Psoas muscle (tissue), 7 donors: ENCODE measurements at regions not wholly inside any gene's neighbourhood (a gene's known extent, or its start where the extent isn't known, plus 50 kb on each side); places are given as distances from the start of the nearest gene placed in this dataset.

Experiments used
- ATAC-seq, 4 donors: fragments of 200-7000 bp; cut with Tn5 transposase; one replicate each; pipeline ENCODE4 v1.9.1; 2020; ENCODE audit warnings: moderate library complexity in 3 of 4, mild to moderate bottlenecking in 2 of 4
- DNase-seq, 2 donors: peaks; one replicate each; pipeline ENCODE4 v3.0.0-alpha.2; 2020
- H3K27ac ChIP-seq: fragments of 200-600 bp; one replicate; pipeline ENCODE4 v1.8.0; 2022
- H3K27me3 ChIP-seq, 3 donors: fragments of 200-600 bp in 1 of 3; one replicate each; pipeline versions ENCODE4 v1.6.1 to v1.8.0; 2013 to 2022; ENCODE audit warnings: low read length in 2 of 3, mild to moderate bottlenecking in 2 of 3, moderate library complexity in 1 of 3; ENCODE audit not compliant: insufficient read depth in 3 of 3
- H3K36me3 ChIP-seq, 2 donors: fragments of 200-600 bp in 1 of 2; one replicate each; pipeline versions ENCODE4 v1.6.1 to v1.8.0; 2013 to 2022; ENCODE audit warnings: low read depth in 1 of 2, mild to moderate bottlenecking in 1 of 2, moderate library complexity in 1 of 2; ENCODE audit not compliant: insufficient read depth in 1 of 2
- H3K4me1 ChIP-seq: fragments of 200-600 bp; one replicate; pipeline ENCODE4 v1.8.0; 2022
- H3K4me3 ChIP-seq: fragments of 200-600 bp; one replicate; pipeline ENCODE4 v1.8.0; 2022; ENCODE audit warnings: mild to moderate bottlenecking
- H3K9me3 ChIP-seq: fragments of 200-600 bp; one replicate; pipeline ENCODE4 v1.8.0; 2022
- WGBS, 3 donors: extraction: QIAGEN DNeasy Blood & Tissue Kit; methylation state at CpG; one replicate each; pipeline versions ENCODE4 v1.1.6 to v1.1.7; 2013; 5-methylcytosine and 5-hydroxymethylcytosine counted together
- intact Hi-C, 2 donors: fragments of 100-400 bp; cut with DNase I; formaldehyde crosslinking; loops; one replicate each; pipeline versions ENCODE4 v1.11.0 to v1.14.2; 2022
- TF ChIP-seq, protein P1 (sequence below): fragments of 200-600 bp; IDR thresholded peaks from one replicate; pipeline ENCODE4 v1.8.0; 2022; ENCODE audit warnings: antibody characterized with exemption
- donor health status: healthy with polysubstance abuse.
- donor health status: DM: no; HTN: no; CAD: no; lungs with moderate emphysema.
- donor health status: Bipolar disorder and iron deficiency.
- donor health status: healthy.
- donor health status: DM: yes; HTN: yes; CAD: no.
- donor health status: DM: no; HTN: no; CAD: no.
- donor health status: DM: yes; HTN: yes; CAD: no.

- no peaks in the 10 kb centered on the region for H3K27me3 ChIP-seq
- no peak overlapping the region for H3K27ac ChIP-seq
- ATAC-seq (no peak), DNase-seq (no peak)
- H3K4me3 ChIP-seq = no peak overlapping the region
- TF ChIP-seq, protein P1, sequence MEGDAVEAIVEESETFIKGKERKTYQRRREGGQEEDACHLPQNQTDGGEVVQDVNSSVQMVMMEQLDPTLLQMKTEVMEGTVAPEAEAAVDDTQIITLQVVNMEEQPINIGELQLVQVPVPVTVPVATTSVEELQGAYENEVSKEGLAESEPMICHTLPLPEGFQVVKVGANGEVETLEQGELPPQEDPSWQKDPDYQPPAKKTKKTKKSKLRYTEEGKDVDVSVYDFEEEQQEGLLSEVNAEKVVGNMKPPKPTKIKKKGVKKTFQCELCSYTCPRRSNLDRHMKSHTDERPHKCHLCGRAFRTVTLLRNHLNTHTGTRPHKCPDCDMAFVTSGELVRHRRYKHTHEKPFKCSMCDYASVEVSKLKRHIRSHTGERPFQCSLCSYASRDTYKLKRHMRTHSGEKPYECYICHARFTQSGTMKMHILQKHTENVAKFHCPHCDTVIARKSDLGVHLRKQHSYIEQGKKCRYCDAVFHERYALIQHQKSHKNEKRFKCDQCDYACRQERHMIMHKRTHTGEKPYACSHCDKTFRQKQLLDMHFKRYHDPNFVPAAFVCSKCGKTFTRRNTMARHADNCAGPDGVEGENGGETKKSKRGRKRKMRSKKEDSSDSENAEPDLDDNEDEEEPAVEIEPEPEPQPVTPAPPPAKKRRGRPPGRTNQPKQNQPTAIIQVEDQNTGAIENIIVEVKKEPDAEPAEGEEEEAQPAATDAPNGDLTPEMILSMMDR = no peak
- intact Hi-C loops = no loop called here
- H3K4me1 ChIP-seq = no peaks in the 10 kb centered on the region
- 88 to 97% (median 89%) methylated on average over 1 of the region's 1 CpG for WGBS, 3 donors
- no peaks in the 10 kb centered on the region for H3K9me3 ChIP-seq
- no peaks in the 10 kb centered on the region for H3K36me3 ChIP-seq
These were observed 1235.0 kb upstream of the ADGRL4 start for GRCh38 chr1:80241566-80241965.

DNA sequence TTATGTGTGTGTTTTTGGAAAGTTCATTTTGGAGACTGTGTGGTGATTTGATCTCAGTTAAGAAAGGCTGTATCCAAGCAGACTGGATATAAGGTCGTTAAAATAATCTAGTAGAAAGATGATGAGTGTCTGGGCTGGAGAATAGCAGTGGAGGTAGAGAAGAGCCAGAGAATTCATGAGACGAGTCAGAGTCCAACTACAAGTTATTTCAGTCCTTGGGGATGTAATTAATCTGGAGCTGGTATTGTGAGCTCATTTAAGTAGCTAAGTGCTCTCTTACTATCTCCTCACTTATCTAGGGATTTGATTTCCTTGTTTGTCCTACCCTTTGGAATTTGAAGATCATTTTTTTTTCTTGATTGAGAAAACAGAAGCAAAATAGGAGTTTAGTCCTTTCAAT, 1219.0 kb upstream of the ADGRL4 start:
- ATAC-seq (no peak), DNase-seq (no peak)
- TF ChIP-seq, protein P1 = no peak
- no peaks in the 10 kb centered on the region for H3K27me3 ChIP-seq
- H3K36me3 ChIP-seq = no peaks in the 10 kb centered on the region
- no peak overlapping the region for H3K27ac ChIP-seq
- H3K4me1 ChIP-seq = no peaks in the 10 kb centered on the region
- H3K9me3 ChIP-seq = no peaks in the 10 kb centered on the region
- 10 to 24% (median 12%) methylated on average over 2 of the region's 2 CpGs for whole genome bisulfite sequencing, 3 donors
- no peak overlapping the region for H3K4me3 ChIP-seq
- intact Hi-C loops = no loop called here

DNA sequence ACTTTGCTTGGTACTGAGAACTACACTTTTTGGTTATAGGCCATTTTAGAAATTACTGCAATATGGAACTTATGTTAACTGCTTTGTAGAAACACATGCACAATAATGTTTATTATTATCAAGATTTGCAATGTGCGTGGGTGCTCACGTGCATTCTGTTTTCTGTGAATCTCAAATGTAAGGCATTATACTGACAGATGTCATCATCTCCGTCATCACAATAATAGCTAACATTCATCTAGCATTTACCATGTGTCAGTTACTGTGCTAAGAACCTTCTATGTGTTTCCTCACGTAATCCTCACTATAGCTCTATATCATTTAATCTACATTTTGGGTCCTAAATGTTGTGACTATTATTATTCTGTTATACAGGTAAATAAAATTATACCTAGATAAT, 1214.8 kb upstream of the ADGRL4 start:
- no peak overlapping the region for H3K27ac ChIP-seq
- intact Hi-C loops = no loop called here
- ATAC-seq = no peak
- H3K27me3 ChIP-seq = no peaks in the 10 kb centered on the region
- DNase-seq = no peak
- no peaks in the 10 kb centered on the region for H3K4me1 ChIP-seq
- H3K4me3 ChIP-seq = no peak overlapping the region
- no peaks in the 10 kb centered on the region for H3K36me3 ChIP-seq
- H3K9me3 ChIP-seq = no peaks in the 10 kb centered on the region
- TF ChIP-seq, protein P1 = no peak
- WGBS, 3 donors = 95 to 98% (median 95%) methylated on average over 4 of the region's 4 CpGs

DNA sequence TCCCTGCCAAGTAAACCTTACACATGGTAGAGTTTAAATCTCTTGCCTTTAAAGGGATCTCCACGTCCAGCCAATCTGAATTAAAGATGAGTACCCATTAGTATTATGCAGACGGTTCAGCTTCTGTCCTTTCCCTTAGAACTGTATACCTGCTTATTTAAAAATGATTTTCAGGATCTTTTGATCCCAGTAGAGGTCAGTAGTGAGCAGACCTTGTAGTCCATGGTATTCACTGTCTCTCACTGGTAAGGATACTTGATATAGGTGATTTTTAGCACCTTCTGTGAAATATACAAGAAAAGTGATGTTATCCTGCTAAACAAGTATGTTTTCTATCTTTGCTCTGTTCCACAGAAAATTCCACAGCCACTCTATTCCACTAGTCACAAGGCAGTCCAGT, 1211.6 kb upstream of the ADGRL4 start:
- intact Hi-C loops = no loop called here
- Histone ChIP-seq H3K9me3 (no peaks in the 10 kb centered on the region), H3K27me3 (no peaks in the 10 kb centered on the region), H3K4me1 (no peaks in the 10 kb centered on the region), H3K36me3 (no peaks in the 10 kb centered on the region), H3K4me3 (no peak overlapping the region), H3K27ac (no peak overlapping the region)
- TF ChIP-seq, protein P1 = peak; percentile 16
- WGBS, 3 donors = 46 to 53% (median 52%) methylated on average over 2 of the region's 2 CpGs
- DNase-seq = no peak
- ATAC-seq = peak in 1 of 4 donors; percentile 46

- Histone ChIP-seq H3K27ac (no peak overlapping the region), H3K4me1 (no peaks in the 10 kb centered on the region), H3K36me3 (no peaks in the 10 kb centered on the region), H3K9me3 (no peaks in the 10 kb centered on the region), H3K4me3 (no peak overlapping the region), H3K27me3 (no peaks in the 10 kb centered on the region)
- TF ChIP-seq, protein P1 = peak; percentile 19
- intact Hi-C loops = no loop called here
- ATAC-seq = no peak
- DNase-seq = no peak
- WGBS, 3 donors = 9 to 14% (median 9%) methylated on average over 4 of the region's 4 CpGs
These were observed 1211.0 kb upstream of the ADGRL4 start for GRCh38 chr1:80217377-80217986.
